Stimulated activated CD4-positive, alpha-beta T cell treated with anti-CD3 and anti-CD28 coated beads, Interleukin-4, amount 100 ng/mL, for 1 hour (primary cell): ENCODE measurements at regions not wholly inside any gene's neighbourhood (a gene's known extent, or its start where the extent isn't known, plus 50 kb on each side); places are given as distances from the start of the nearest gene placed in this dataset.

Experiments
- DNase-seq: peaks from one replicate; pipeline ENCODE4 v3.0.0-alpha.2; 2020

DNA sequence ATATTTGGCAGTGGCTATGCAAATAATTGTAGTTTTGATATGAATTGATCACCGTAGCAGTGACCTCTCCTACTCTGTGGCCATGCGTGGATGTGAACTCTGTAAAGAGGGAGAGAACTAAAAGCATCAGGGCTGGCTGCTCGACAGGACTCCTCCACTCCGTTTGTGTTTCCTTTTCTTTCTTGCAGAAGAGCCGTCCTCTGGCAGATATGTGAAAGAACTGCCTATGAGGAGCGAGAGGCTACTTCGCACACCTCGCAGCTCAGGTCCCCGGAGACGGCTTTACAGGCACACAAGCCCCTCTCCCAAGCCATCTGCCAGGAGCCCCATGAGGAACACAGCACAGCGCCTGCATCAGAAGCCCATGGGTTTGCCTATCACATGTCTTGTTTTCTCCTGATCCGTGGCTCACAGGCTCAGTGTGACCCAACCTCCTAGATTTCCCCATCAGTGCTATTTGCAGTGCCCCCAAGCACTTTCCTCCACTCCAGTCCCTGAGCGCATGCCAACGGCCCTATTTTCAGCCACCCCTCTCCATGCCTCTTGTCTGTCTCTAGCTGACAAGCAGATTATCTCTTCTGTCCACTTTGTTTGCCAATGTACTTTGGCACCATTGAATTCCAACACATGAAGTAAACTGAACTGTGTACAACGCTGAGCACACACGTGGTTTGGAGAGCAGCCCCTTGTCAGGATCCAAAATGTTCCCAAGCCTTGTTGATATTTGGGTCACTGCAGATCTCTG lies 164.3 kb upstream of the AKR1E2 start:
- no peak for DNase-seq

GRCh38 chr10:4658777-4659176 lies 167.2 kb upstream of the AKR1E2 start:
- no peak for DNase-seq

- DNase-seq: peak; percentile 47
These were observed 169.3 kb upstream of the AKR1E2 start for GRCh38 chr10:4656576-4657194.

- no peak for DNase-seq
These were observed 170.1 kb upstream of the AKR1E2 start for GRCh38 chr10:4655879-4656278.

- no peak for DNase-seq
These were observed 170.6 kb upstream of the AKR1E2 start for GRCh38 chr10:4655406-4655805.

DNA sequence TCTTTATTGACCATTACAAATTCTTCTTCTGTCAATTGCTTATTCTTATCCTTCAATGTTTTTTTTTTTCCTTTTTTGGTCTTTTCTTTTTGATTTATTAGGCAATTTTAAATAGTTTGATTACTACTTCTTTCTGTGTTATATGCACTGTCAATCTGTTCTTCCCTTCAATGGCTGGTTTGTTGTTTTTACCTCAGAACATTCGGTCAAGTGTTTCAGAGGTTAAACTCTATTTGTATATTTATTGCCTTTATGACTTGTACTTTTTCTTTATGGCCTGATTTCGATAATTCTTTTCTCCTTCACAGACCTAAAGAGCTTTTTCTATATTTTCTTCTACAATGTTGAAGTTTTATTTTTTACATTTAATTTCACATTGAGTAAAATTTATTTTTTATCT lies 171.5 kb upstream of the AKR1E2 start:
- no peak for DNase-seq

GRCh38 chr10:4653160-4653559 lies 172.8 kb upstream of the AKR1E2 start:
- DNase-seq: no peak

DNA sequence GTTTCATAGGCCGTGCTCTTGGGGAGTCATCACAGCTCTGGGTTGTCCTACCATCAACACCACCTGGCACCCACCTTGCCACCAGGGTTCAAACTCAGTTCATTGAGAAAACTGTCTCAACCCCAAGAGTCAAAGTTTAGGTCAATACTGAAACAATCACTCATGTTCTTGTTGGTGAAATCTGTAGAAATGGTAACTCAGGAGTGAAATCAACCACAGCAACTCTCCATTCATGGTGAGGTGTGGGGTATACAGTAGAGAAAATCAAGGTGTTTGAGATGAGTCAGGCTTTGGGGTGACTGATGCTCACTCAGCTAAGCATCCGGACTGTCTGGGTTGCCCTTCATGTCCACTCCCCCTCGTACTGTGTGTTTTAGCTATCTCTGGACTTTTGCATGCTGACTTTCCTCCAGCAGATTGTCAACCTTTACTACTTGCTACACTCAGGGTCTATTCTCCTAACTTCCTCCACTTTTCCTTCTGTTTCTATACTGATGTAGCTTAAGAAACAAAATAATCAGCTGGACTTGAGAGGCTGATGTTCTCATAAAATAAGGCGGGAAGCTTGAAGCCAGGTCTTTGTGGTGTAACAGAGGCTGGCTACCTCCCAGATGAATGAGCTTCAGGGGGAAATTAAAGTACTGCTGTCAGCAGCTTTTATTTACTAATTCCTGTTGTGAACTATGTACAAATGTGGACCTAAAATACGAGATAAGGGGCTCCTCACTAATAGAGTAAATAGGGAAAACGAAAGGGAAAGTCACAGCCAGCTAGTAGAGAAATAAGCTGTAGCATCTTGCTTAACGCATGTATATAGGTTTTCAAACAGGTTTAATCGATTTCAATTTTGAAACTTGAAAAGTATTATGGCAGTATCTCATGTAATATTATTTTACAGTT lies 173.6 kb upstream of the AKR1E2 start:
- peak; percentile 35 for DNase-seq

GRCh38 chr10:4651404-4652037 lies 174.5 kb upstream of the AKR1E2 start:
- no peak for DNase-seq

- no peak for DNase-seq
These were observed 175.4 kb upstream of the AKR1E2 start for GRCh38 chr10:4650582-4650981.

DNA sequence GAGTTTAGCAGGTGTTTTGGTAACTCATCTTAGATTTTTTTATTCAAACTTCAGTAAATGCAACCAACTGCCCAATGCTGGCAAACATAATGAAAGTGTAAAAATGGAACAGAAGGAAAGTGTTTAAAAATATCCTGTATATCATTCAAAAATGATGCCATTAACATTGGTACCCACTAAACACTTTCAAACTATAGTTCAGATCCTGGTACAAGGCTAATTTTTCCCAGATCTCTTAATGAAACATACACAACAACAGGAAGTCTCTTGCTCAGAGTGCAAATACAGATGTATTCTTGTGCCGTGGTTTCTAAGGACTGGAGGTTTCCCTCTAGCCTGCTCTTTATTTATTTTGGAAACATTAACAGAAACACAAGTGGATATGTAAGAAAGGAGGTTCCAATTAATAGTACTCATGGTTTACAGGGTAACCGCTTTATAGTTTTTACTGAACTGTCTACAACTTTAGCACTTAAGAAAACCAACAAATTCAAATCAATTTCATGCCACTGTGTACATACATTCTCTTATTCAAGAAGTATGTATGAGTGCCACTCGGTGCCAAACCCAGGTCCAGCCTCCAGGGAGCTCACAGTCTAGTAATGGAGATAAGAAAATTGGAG lies 176.0 kb upstream of the AKR1E2 start:
- no peak for DNase-seq

DNA sequence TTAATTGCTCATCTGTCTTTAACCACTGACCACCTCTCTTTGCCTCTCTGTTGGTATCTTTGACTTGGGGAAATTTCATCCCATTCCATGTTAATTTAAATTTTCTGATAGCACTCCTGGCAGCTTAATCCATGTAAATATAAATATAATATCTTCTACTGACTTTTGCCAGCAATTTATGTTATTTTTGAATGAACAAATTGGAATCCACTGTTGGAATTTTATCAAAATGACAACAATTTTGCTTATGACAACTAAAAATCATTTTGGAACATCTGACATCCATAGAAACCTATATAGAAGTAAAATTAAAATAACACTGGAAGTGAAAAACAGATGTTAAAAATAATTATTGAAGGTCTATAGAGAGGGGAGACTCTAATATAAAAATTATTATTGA lies 176.5 kb upstream of the AKR1E2 start:
- no peak for DNase-seq

DNA sequence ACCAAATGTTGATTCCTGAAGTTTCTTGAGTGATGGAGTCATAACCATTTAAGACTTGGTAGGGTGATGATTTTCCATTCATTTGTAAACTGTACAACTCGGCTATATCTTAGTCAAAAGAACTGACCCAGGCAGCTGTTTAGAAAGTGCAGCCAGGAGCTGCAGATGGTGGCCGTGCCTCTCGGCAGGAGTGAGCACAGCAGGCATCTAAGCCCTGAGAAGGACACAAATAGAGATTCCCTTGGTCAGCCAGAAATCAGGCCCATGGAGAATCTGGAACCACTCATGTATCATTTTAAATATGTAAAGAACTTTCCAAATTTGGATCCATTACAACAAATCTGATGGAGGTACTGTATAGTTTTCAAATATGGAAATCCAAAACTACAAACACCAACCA lies 177.0 kb upstream of the AKR1E2 start:
- no peak for DNase-seq

GRCh38 chr10:4647109-4647785 lies 178.8 kb upstream of the AKR1E2 start:
- no peak for DNase-seq

DNA sequence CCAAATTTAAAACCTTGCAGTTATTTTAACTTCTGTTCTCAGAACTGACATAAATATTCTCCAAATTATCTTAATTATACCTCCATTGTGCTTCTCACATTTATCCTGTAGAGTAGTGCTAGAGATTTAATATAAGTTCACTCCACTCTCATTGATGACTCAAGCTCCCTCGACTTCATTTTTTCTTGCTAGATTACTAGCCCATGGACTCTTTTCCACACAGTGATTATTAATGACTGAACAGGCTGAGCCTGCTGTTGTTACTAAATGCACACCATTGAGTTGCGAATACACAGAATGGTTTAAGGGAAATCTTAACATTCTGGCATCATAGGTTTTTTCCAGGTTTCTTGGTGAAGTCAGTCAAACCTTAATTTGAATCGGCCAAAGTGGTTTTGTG lies 179.5 kb upstream of the AKR1E2 start:
- no peak for DNase-seq

DNA sequence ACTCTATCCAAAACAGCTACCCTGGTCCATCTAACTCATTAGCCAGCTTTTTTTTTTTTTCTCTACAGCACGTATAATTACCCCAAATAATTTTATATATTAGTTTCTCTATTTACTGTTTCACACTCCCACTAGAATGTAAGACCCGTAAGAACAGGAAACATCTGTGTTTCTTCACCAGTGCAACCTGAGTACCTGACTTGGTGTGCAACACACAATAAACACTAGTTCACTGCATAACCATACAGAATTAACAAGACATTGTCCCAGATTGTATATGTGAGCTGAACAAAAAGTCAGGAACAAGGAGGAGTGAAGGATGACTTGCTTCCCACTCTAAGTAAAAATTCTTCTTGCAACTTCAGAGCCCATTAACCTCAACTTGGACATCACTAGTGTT lies 180.2 kb upstream of the AKR1E2 start:
- DNase-seq: no peak

DNA sequence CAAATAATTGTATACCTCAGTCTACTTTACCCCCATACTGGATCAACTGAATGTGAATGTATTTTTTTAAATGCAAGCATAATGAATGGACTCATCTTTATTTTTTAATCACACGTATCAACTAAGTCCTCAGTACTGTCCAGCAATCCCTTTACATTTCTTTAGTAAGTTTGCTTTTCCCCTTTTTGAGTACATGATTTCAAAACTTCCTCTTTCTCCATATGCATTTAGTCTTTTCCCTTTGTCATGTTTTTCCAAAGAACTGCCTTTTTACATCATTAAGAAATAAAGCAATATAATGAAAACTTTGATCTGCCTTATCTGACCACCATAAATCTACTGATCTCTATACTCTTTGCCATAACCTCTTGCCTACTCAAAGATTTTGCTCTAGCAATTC lies 182.5 kb upstream of the AKR1E2 start:
- DNase-seq: no peak

DNA sequence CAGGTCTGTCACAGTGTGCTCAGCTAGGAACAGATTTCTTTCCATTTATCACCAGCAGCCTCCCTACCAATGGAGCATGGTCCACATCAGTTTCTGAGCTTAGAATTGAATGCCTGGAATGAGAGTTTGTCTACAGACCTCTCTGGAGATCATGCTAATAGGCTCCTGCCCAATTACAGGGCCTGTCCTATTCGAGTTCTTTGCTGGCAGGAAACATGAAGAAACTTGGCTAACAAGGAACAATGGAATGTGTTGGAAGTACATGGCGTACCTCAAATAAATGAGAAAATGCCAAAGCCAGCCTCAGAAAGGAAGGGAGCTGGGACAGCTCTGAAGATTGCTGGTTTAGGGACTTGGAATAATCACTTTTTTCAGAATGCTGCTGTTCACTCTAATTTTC lies 186.0 kb upstream of the AKR1E2 start:
- DNase-seq: no peak

GRCh38 chr10:4638099-4638498 lies 187.9 kb upstream of the AKR1E2 start:
- no peak for DNase-seq

DNA sequence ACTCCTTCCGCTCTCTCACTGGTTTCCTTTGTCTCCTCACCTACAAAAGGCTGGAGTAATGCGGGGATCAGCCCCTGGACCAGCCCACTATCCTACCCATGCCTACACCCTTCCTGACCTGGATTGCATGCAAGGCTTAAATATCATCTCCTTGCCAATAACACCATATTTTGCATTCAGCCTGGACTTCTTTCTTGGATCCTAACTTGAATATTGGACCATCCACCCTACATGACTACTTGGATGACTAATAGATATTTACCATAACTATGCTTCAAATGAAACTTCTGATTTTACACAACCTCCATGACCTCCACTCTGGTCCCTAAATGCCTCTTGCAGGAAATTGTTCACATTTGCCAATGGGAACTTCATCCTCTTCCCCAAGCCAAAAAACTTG lies 188.3 kb upstream of the AKR1E2 start:
- no peak for DNase-seq

- no peak for DNase-seq
These were observed 190.1 kb upstream of the AKR1E2 start for GRCh38 chr10:4635883-4636282.

DNA sequence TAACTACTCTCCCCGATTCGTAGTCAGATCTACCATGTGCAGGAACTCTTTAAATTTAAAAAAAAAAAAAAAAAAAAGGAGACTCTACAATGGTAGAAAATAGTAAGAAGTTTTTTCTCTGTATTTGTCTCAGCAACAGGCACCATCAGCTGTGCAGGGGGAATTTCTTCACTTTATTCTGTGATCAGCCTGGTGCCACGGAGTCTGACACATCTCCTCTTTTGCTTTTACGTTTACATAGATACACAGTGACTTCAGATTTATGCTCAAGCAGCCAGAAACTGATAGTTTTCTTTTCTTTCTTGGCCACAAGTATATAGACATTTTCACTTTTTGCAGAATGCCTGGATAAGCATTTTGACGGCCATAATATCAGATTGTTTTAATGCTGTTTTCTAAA lies 190.6 kb upstream of the AKR1E2 start:
- DNase-seq: no peak
